OCI-LY1 (cell line): ENCODE measurements at regions not wholly inside any gene's neighbourhood (a gene's known extent, or its start where the extent isn't known, plus 50 kb on each side); places are given as distances from the start of the nearest gene placed in this dataset.

ENCODE experiments used
- H2AFZ ChIP-seq: fragments of 200-600 bp; sonication (generic), shearing (Covaris generic); 2 replicates; pipeline ENCODE4 v1.6.0; 2014; ENCODE audit warnings: antibody characterized with exemption, mild to moderate bottlenecking, low read length
- H3F3A ChIP-seq: fragments of 200-600 bp; sonication (generic), shearing (Covaris generic); 2 replicates; pipeline ENCODE4 v1.6.0; 2014; ENCODE audit warnings: mild to moderate bottlenecking, antibody characterized with exemption, low read length, moderate library complexity; ENCODE audit not compliant: insufficient read depth
- H3K27ac ChIP-seq: fragments of 200-600 bp; sonication (generic); 2 replicates; pipeline ENCODE4 v1.5.1; 2014; ENCODE audit warnings: low read length, mixed run types, mild to moderate bottlenecking, low read depth; ENCODE audit not compliant: poor library complexity, severe bottlenecking
- H3K27me3 ChIP-seq: fragments of 200-600 bp; sonication (generic); 2 replicates; pipeline ENCODE4 v1.6.0; 2014; ENCODE audit warnings: antibody characterized with exemption, mild to moderate bottlenecking, low read length, moderate library complexity; ENCODE audit not compliant: insufficient read depth
- H3K36me3 ChIP-seq: fragments of 200-600 bp; sonication (generic); 2 replicates; pipeline ENCODE4 v1.6.1; 2014; ENCODE audit warnings: mild to moderate bottlenecking, antibody characterized with exemption, low read length, moderate library complexity, mixed read lengths; ENCODE audit not compliant: insufficient read depth
- H3K4me1 ChIP-seq: fragments of 200-600 bp; sonication (generic); 2 replicates; pipeline ENCODE4 v1.5.1; 2014; ENCODE audit warnings: mild to moderate bottlenecking, low read length, moderate library complexity; ENCODE audit not compliant: insufficient read depth, severe bottlenecking
- H3K4me2 ChIP-seq: fragments of 200-600 bp; sonication (generic), shearing (Covaris generic); 2 replicates; pipeline ENCODE4 v1.6.1; 2014; ENCODE audit warnings: low read length
- H3K4me3 ChIP-seq: fragments of 200-600 bp; sonication (generic); 2 replicates; pipeline ENCODE4 v1.5.1; 2014; ENCODE audit warnings: low read length, low read depth, mild to moderate bottlenecking, mixed read lengths; ENCODE audit not compliant: poor library complexity, severe bottlenecking
- H3K79me2 ChIP-seq: fragments of 200-600 bp; shearing (Covaris generic); 2 replicates; pipeline ENCODE4 v1.6.1; 2016; ENCODE audit warnings: mixed run types, low read length, mixed read lengths; ENCODE audit not compliant: insufficient read depth
- H3K9ac ChIP-seq: fragments of 200-600 bp; sonication (generic), shearing (Covaris generic); 2 replicates; pipeline ENCODE4 v1.6.1; 2014; ENCODE audit warnings: mild to moderate bottlenecking, low read length, mixed read lengths
- H3K9me2 ChIP-seq: fragments of 200-600 bp; sonication (generic), shearing (Covaris generic); 2 replicates; pipeline ENCODE4 v1.6.1; 2014; ENCODE audit warnings: low read depth, mild to moderate bottlenecking, low read length, mixed read lengths
- H3K9me3 ChIP-seq: fragments of 200-600 bp; shearing (Covaris generic); 2 replicates; pipeline ENCODE4 v1.6.1; 2014; ENCODE audit warnings: low read length, mixed read lengths
- H4K20me1 ChIP-seq: fragments of 200-600 bp; sonication (generic), shearing (Covaris generic); 2 replicates; pipeline ENCODE4 v1.6.0; 2016; ENCODE audit warnings: mild to moderate bottlenecking, low read length; ENCODE audit not compliant: insufficient read depth
- EZH2 ChIP-seq: fragments of 200-600 bp; sonication (generic), shearing (Covaris generic); IDR thresholded peaks from 2 replicates; pipeline ENCODE4 v1.8.0; 2017; ENCODE audit warnings: borderline replicate concordance, mixed run types, mild to moderate bottlenecking, antibody characterized with exemption, low read length, moderate library complexity, mixed read lengths
- TF ChIP-seq, protein P1 (sequence below): fragments of 200-600 bp; sonication (generic), shearing (Covaris generic); IDR thresholded peaks from 2 replicates; pipeline ENCODE4 v1.5.1; 2017; ENCODE audit warnings: mild to moderate bottlenecking, antibody characterized with exemption, low read length, moderate library complexity, mixed read lengths

DNA sequence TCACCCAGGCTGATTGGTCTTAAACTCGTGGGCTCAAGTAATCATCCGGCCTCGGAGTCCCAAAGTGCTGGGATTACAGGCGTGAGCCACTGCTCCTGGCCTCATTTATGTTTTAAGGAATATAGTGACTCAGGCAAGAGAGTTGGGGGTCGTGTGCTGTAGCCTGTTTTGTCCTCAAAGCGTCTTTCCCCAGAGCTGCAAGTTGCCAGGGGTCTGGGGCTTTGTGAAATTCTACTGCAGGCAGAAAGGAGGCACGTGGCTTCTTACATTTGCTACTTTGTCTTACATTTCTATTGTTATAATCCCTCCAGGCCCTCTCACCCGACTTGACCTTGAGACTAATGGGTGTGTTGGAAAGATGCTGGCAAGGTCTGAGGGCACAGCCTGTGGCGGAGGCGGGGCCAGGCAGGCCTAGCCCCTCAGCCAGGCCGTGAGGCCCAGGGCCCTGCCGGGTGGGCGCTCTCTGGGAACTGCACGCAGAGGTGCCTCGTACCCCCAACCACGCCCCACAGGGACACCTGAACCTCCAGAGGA, 85.8 kb upstream of the NDUFV2 start:
- H3K79me2 ChIP-seq, result no peaks in the 10 kb centered on the region
- H3K9me2 ChIP-seq, result no peaks in the 10 kb centered on the region
- 0 out of 2 replicates have a peak overlapping the region, but pooled peaks have one; percentile 11 for H2AFZ ChIP-seq
- H3K4me2 ChIP-seq, result peak overlapping the region; percentile 44
- H3K27ac ChIP-seq, result peak overlapping the region; percentile 77
- H3K36me3 ChIP-seq, result no peaks in the 10 kb centered on the region; the same call in 1 of the 2 replicates
- no peaks in the 10 kb centered on the region for H3K27me3 ChIP-seq
- H3F3A ChIP-seq, result no peaks in the 10 kb centered on the region
- peak overlapping the region; percentile 34 for H3K4me3 ChIP-seq
- peak overlapping the region; percentile 30 for H3K9ac ChIP-seq
- H4K20me1 ChIP-seq, result no peaks in the 10 kb centered on the region
- H3K9me3 ChIP-seq, result peaks cover 5% of the 10 kb centered on the region; the same call in 1 of the 2 replicates
- peaks cover 25% of the 10 kb centered on the region for H3K4me1 ChIP-seq
- TF ChIP-seq, protein P1, sequence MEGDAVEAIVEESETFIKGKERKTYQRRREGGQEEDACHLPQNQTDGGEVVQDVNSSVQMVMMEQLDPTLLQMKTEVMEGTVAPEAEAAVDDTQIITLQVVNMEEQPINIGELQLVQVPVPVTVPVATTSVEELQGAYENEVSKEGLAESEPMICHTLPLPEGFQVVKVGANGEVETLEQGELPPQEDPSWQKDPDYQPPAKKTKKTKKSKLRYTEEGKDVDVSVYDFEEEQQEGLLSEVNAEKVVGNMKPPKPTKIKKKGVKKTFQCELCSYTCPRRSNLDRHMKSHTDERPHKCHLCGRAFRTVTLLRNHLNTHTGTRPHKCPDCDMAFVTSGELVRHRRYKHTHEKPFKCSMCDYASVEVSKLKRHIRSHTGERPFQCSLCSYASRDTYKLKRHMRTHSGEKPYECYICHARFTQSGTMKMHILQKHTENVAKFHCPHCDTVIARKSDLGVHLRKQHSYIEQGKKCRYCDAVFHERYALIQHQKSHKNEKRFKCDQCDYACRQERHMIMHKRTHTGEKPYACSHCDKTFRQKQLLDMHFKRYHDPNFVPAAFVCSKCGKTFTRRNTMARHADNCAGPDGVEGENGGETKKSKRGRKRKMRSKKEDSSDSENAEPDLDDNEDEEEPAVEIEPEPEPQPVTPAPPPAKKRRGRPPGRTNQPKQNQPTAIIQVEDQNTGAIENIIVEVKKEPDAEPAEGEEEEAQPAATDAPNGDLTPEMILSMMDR, result no peak
- TF ChIP-seq EZH2, result no peak

DNA sequence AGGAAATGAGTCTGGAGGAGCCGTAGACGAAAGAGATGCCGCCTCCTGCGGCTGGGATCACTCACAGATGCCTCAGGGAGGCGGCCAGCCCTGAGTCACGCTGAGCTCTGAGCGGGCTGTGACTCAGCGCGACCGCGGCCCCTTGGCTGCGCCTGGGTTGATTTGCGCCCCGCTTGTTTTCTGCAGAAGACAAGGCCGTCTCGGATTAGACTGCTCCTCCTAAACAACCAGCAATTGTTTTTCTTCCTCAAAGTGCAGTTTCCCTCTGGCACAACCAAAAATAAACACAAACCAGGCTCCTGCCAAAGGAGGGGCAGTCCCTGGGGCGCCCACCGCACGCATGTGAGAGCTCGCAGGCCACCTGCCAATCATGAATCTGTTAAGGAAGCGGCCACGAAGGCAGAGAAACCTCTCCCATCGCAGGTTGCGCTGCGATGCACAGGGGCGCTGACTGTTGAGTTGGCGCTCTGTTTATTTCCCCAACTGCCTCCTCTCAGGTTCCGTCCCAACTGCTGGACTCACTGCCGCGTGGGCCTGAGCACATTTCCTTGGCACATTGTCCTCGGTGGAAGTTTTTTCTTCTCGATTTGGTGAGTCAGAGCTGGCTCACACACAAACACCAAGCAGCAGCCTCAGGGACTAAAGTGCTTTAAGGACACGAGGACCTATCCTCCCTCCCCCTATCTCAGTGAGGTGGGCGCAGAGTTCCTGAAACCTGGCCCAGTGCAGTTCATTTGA, 85.2 kb upstream of the NDUFV2 start:
- peak overlapping the region; percentile 34 for H3K4me3 ChIP-seq
- H3K36me3 ChIP-seq, result no peaks in the 10 kb centered on the region; the same call in 1 of the 2 replicates
- H3K4me2 ChIP-seq, result peak overlapping the region; percentile 44
- no peaks in the 10 kb centered on the region for H4K20me1 ChIP-seq
- peak overlapping the region; percentile 77 for H3K27ac ChIP-seq
- H3K27me3 ChIP-seq, result no peaks in the 10 kb centered on the region
- H3K9me3 ChIP-seq, result peaks cover 5% of the 10 kb centered on the region; the same call in 1 of the 2 replicates
- H3K9me2 ChIP-seq, result no peaks in the 10 kb centered on the region
- TF ChIP-seq, protein P1, result no peak
- no peak for TF ChIP-seq EZH2
- H2AFZ ChIP-seq, result peak overlapping the region; percentile 11; the same call in 1 of the 2 replicates
- peaks cover 25% of the 10 kb centered on the region for H3K4me1 ChIP-seq
- peak overlapping the region; percentile 30 for H3K9ac ChIP-seq
- H3K79me2 ChIP-seq, result no peaks in the 10 kb centered on the region
- no peaks in the 10 kb centered on the region for H3F3A ChIP-seq

DNA sequence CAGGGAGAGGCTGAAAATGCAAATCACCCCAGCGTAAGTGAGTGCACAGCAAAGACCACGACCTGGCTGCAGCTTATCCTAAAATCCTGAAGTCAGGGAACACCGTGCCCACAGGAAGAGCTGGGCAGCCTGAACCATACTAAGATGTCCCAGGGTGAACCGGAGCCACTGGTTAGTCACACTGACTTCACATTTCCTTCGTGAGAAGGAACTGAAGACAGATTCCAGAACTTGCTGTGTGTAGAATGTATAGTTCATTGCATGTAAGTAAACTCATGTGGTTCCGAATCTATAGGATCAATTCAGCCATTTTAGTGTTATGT, 84.6 kb upstream of the NDUFV2 start:
- peak overlapping the region; percentile 30 for H3K9ac ChIP-seq
- H3K79me2 ChIP-seq, result no peaks in the 10 kb centered on the region
- TF ChIP-seq, protein P1, result no peak
- no peak for TF ChIP-seq EZH2
- H3F3A ChIP-seq, result no peaks in the 10 kb centered on the region
- H3K36me3 ChIP-seq, result no peaks in the 10 kb centered on the region; the same call in 1 of the 2 replicates
- no peaks in the 10 kb centered on the region for H3K9me2 ChIP-seq
- peak overlapping the region; percentile 34 for H3K4me3 ChIP-seq
- H3K27me3 ChIP-seq, result no peaks in the 10 kb centered on the region
- H3K4me1 ChIP-seq, result peaks cover 25% of the 10 kb centered on the region
- H3K9me3 ChIP-seq, result peaks cover 5% of the 10 kb centered on the region; the same call in 1 of the 2 replicates
- peak overlapping the region; percentile 77 for H3K27ac ChIP-seq
- peak overlapping the region; percentile 44 for H3K4me2 ChIP-seq
- no peaks in the 10 kb centered on the region for H4K20me1 ChIP-seq
- H2AFZ ChIP-seq, result no peak overlapping the region; the same call in 1 of the 2 replicates
